ENCODE measurements at regions not wholly inside any gene's neighbourhood (a gene's known extent, or its start where the extent isn't known, plus 50 kb on each side); places are given as distances from the start of the nearest gene placed in this dataset.

GRCh38 chr14:34097644-34098043 lies 146.8 kb upstream of the EGLN3 start (continued):
- TF ChIP-seq ZNF687 (CRISPR knock-in tag; IDR thresholded peaks at IDR 0.05) (peak; percentile 27; the same call in 1 of the 2 replicates), AFF4 (CRISPR knock-in tag; IDR thresholded peaks at IDR 0.05) (no peak), ZNF260 (CRISPR knock-in tag; IDR thresholded peaks at IDR 0.05; ENCODE audit: borderline replicate concordance, low read depth) (no peak), BHLHE40 (IDR thresholded peaks at IDR 0.05; ENCODE audit: low read length) (no peak), GABPA (IDR thresholded peaks at IDR 0.05; ENCODE audit: low read depth, low read length) (no peak), GABPA (CRISPR knock-in tag; IDR thresholded peaks at IDR 0.05; ENCODE audit: low read depth) (no peak), ZNF263 (CRISPR knock-in tag; IDR thresholded peaks at IDR 0.05) (peak; percentile 33; the same call in 1 of the 2 replicates), POGZ (CRISPR knock-in tag; IDR thresholded peaks at IDR 0.05) (no peak), FOXK2 (IDR thresholded peaks at IDR 0.05) (no peak), ATF1 (CRISPR knock-in tag; IDR thresholded peaks at IDR 0.05) (no peak), KDM4B (CRISPR knock-in tag; IDR thresholded peaks at IDR 0.05) (no peak), HNF4A (CRISPR knock-in tag; IDR thresholded peaks at IDR 0.05) (no peak), RARA (CRISPR knock-in tag; IDR thresholded peaks at IDR 0.05) (peak; percentile 21; the same call in 1 of the 2 replicates), HDAC6 (IDR thresholded peaks at IDR 0.05; ENCODE audit: low read depth, low read length) (no peak), ETV5 (CRISPR knock-in tag; IDR thresholded peaks at IDR 0.05; ENCODE audit: borderline replicate concordance) (0 out of 2 replicates have a peak, but pooled peaks have one; percentile 4), MED1 (CRISPR knock-in tag; IDR thresholded peaks at IDR 0.05) (no peak), STAG1 (CRISPR knock-in tag; IDR thresholded peaks at IDR 0.05) (0 out of 2 replicates have a peak, but pooled peaks have one; percentile 2)
- TF ChIP-seq, protein P1, sequence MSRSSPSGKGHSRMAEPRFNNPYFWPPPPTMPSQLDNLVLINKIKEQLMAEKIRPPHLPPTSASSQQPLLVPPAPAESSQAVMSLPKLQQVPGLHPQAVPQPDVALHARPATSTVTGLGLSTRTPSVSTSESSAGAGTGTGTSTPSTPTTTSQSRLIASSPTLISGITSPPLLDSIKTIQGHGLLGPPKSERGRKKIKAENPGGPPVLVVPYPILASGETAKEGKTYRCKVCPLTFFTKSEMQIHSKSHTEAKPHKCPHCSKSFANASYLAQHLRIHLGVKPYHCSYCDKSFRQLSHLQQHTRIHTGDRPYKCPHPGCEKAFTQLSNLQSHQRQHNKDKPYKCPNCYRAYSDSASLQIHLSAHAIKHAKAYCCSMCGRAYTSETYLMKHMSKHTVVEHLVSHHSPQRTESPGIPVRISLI (CRISPR knock-in tag; IDR thresholded peaks at IDR 0.05; ENCODE audit: borderline replicate concordance): no peak
- TF ChIP-seq, protein P2, sequence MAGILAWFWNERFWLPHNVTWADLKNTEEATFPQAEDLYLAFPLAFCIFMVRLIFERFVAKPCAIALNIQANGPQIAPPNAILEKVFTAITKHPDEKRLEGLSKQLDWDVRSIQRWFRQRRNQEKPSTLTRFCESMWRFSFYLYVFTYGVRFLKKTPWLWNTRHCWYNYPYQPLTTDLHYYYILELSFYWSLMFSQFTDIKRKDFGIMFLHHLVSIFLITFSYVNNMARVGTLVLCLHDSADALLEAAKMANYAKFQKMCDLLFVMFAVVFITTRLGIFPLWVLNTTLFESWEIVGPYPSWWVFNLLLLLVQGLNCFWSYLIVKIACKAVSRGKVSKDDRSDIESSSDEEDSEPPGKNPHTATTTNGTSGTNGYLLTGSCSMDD (CRISPR knock-in tag; IDR thresholded peaks at IDR 0.05): 0 out of 2 replicates have a peak, but pooled peaks have one; percentile 31

Measured in HepG2 (cell line).